HepG2 (cell line): ENCODE measurements at regions not wholly inside any gene's neighbourhood (a gene's known extent, or its start where the extent isn't known, plus 50 kb on each side); places are given as distances from the start of the nearest gene placed in this dataset.

Experiments
- ATAC-seq: fragments of 200-7000 bp; cut with Tn5 transposase; 3 replicates; pipeline ENCODE4 v1.9.1; 2020; ENCODE audit warnings: mild to moderate bottlenecking, moderate library complexity
- BruUV-seq: library from RNA; stranded (reverse); fragments of 400-500 nt; replicated peaks from 2 replicates; lab custom pipeline; 2021; lab: Mats Ljungman, UMichigan
- CTCF ChIA-PET: fragments of 300-600 bp; formaldehyde crosslinking; extraction: SDS; loops from one replicate; lab custom pipeline; 2021; ENCODE audit warnings: low total read pairs, inconsistent platforms, low intra/inter-chr PET ratio; lab: Yijun Ruan, JAX
- POLR2A ChIA-PET: fragments of 350-600 bp; sonication (Branson Sonifier 250); formaldehyde crosslinking; loops from one replicate; lab custom pipeline; 2020; ENCODE audit warnings: antibody characterized with exemption, inconsistent platforms; lab: Yijun Ruan, JAX
- DNase-seq: peaks from one replicate; pipeline ENCODE4 v3.0.0-alpha.2; 2015; ENCODE audit warnings: low spot score
- FAIRE-seq: peaks from 3 replicates; lab custom pipeline; 2011; peaks lifted over from hg19 to GRCh38; lab: Jason Lieb, UNC
- H2AFZ ChIP-seq: one replicate; pipeline ENCODE4 v1.6.1; 2011; ENCODE audit warnings: low read length, inconsistent platforms
- H3K27ac ChIP-seq: fragments of 300-600 bp; 3 replicates; pipeline ENCODE4 v1.8.0; 2011; ENCODE audit warnings: mixed run types, mild to moderate bottlenecking, mixed read lengths, low read length, inconsistent platforms; ENCODE audit not compliant: insufficient read depth; ENCODE audit errors: extremely low read length
- H3K27me3 ChIP-seq, 2 experiments: fragments of 200-600 bp in 1 of 2; 2 replicates in 1 of 2; 3 replicates in 1 of 2; pipeline versions ENCODE4 v1.6.0 to v1.8.0; 2011; ENCODE audit warnings: low read length in 2 of 2, mild to moderate bottlenecking in 2 of 2, moderate library complexity in 2 of 2, inconsistent platforms in 1 of 2; ENCODE audit not compliant: insufficient read depth in 2 of 2, control insufficient read depth in 1 of 2
- H3K36me3 ChIP-seq, 2 experiments: fragments of 200-600 bp in 1 of 2; replicated peaks in 1 of 2; 2 replicates in 1 of 2; 3 replicates in 1 of 2; pipeline versions ENCODE4 v1.5.1 to v1.8.0; 2011; ENCODE audit warnings: low read length in 2 of 2, inconsistent platforms in 1 of 2; ENCODE audit not compliant: insufficient read depth in 2 of 2, control insufficient read depth in 1 of 2
- H3K4me1 ChIP-seq: 2 replicates; pipeline ENCODE4 v1.5.1; 2012; ENCODE audit warnings: low read length, inconsistent platforms; ENCODE audit not compliant: insufficient read depth
- H3K4me2 ChIP-seq: 2 replicates; pipeline ENCODE4 v1.6.0; 2011; ENCODE audit warnings: low read depth, low read length, inconsistent platforms
- H3K4me3 ChIP-seq, 3 experiments: fragments of 200-600 bp in 1 of 3; sonication (generic), shearing (Covaris generic) in 1 of 3; replicated peaks in 1 of 3; 2 replicates each; pipeline ENCODE4 v1.5.1; 2011 to 2016; ENCODE audit warnings: low read length in 3 of 3, inconsistent platforms in 2 of 3, low read depth in 2 of 3, mild to moderate bottlenecking in 2 of 3, control low read depth in 1 of 3, mixed read lengths in 1 of 3; ENCODE audit not compliant: insufficient read depth in 1 of 3
- H3K79me2 ChIP-seq: one replicate; pipeline ENCODE4 v1.6.1; 2011; ENCODE audit warnings: low read length, inconsistent platforms; ENCODE audit not compliant: insufficient read depth
- H3K9ac ChIP-seq: 2 replicates; pipeline ENCODE4 v1.6.0; 2011; ENCODE audit warnings: mild to moderate bottlenecking, low read depth, low read length, inconsistent platforms; ENCODE audit not compliant: insufficient read depth
- H3K9me3 ChIP-seq: 2 replicates; pipeline ENCODE4 v1.5.1; 2012; ENCODE audit warnings: mild to moderate bottlenecking, low read length
- H4K20me1 ChIP-seq: 2 replicates; pipeline ENCODE4 v1.6.0; 2011; ENCODE audit warnings: inconsistent platforms, mild to moderate bottlenecking, low read length, moderate library complexity; ENCODE audit not compliant: insufficient read depth
- MATR3 ChIP-seq: sonication (generic); formaldehyde crosslinking; IDR thresholded peaks from 2 replicates; pipeline ENCODE4 v1.4.0; 2020; ENCODE audit warnings: missing genetic modification reagents
- MLLT10 ChIP-seq: sonication (generic); formaldehyde crosslinking; IDR thresholded peaks from 2 replicates; pipeline ENCODE4 v1.4.0; 2020; ENCODE audit warnings: missing genetic modification reagents
- NFYB ChIP-seq: sonication (generic); formaldehyde crosslinking; IDR thresholded peaks from 2 replicates; pipeline ENCODE4 v1.4.0; 2020; ENCODE audit warnings: missing genetic modification reagents
- NR2C2 ChIP-seq: sonication (generic); formaldehyde crosslinking; IDR thresholded peaks from 2 replicates; pipeline ENCODE4 v1.4.0; 2020; ENCODE audit warnings: missing genetic modification reagents, mild to moderate bottlenecking, moderate library complexity, borderline replicate concordance
- RBFOX2 ChIP-seq: fragments of 200-400 bp; formaldehyde crosslinking; IDR thresholded peaks from 2 replicates; pipeline ENCODE4 v1.6.1; 2017; ENCODE audit warnings: low read depth, mild to moderate bottlenecking, low read length
- ZNF205 ChIP-seq: IDR thresholded peaks from 2 replicates; pipeline ENCODE4 v1.6.1; 2018; ENCODE audit warnings: missing biosample characterization, missing genetic modification reagents
- ZNF3 ChIP-seq: IDR thresholded peaks from 2 replicates; pipeline ENCODE4 v1.7.0; 2017; ENCODE audit warnings: inconsistent platforms
- ZNF329 ChIP-seq: sonication (generic); formaldehyde crosslinking; IDR thresholded peaks from 2 replicates; pipeline ENCODE4 v1.9.0; 2021; ENCODE audit warnings: low read depth, mild to moderate bottlenecking, missing genetic modification reagents
- ZNF589 ChIP-seq: sonication (generic); formaldehyde crosslinking; conservative IDR thresholded peaks from 2 replicates; pipeline ENCODE4 v1.8.0; 2022; ENCODE audit warnings: mild to moderate bottlenecking, moderate library complexity, missing genetic modification reagents
- ZSCAN20 ChIP-seq: sonication (generic); formaldehyde crosslinking; IDR thresholded peaks from 2 replicates; pipeline ENCODE4 v1.4.0; 2020; ENCODE audit warnings: missing genetic modification reagents, mild to moderate bottlenecking, borderline replicate concordance
- WGBS: methylation state at CpG from one replicate; pipeline ENCODE4 v1.1.6; 2017; ENCODE audit warnings: low lambda C conversion rate; 5-methylcytosine and 5-hydroxymethylcytosine counted together
- in situ Hi-C: cut with HindIII; loops from 2 replicates; pipeline ENCODE4 v1.10.0; 2017; ENCODE audit warnings: low pct_unique_long_range_greater_than_20kb; ENCODE audit not compliant: extremely low pct_ligation_motif_present
- intact Hi-C: fragments of 100-400 bp; cut with micrococcal nuclease; formaldehyde crosslinking; loops from one replicate; pipeline ENCODE4 v1.10.0; 2022; ENCODE audit not compliant: unreplicated experiment
- TF ChIP-seq, protein P1 (sequence below): sonication (generic); formaldehyde crosslinking; IDR thresholded peaks from 2 replicates; pipeline ENCODE4 v1.4.0; 2020; ENCODE audit warnings: mild to moderate bottlenecking, missing genetic modification reagents
- TF ChIP-seq, protein P2 (sequence below): sonication (generic); formaldehyde crosslinking; IDR thresholded peaks from 2 replicates; pipeline ENCODE4 v1.5.1; 2020; ENCODE audit warnings: missing genetic modification reagents, mild to moderate bottlenecking, borderline replicate concordance
- TF ChIP-seq, protein P3 (sequence below): sonication (generic); formaldehyde crosslinking; IDR thresholded peaks from 2 replicates; pipeline ENCODE4 v1.4.0; 2020; ENCODE audit warnings: missing genetic modification reagents
- TF ChIP-seq, protein P4 (sequence below): conservative IDR thresholded peaks from 2 replicates; pipeline ENCODE4 v1.6.1; 2018; ENCODE audit warnings: missing genetic modification reagents

DNA sequence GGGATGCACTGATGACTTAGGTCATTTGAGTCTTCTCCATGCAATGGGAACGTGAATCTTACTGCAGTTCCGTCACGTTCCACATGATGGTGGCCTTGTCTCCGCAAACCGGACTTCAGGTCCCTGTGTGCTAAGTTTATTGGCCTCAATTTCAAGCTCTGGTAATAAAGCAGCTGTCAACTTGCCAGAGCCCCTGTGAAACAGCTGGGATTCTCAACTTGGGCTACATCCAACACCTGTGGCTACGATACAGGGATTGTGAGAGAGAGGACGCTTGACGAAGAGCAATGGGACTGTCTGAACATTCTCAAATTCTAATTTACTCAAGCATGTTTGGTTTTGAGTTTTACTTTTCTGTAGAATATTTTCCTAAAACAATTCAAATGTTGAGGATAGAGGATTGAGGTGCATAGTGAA lies 174.2 kb downstream of the PTN start (continued):
- TF ChIP-seq, protein P1, sequence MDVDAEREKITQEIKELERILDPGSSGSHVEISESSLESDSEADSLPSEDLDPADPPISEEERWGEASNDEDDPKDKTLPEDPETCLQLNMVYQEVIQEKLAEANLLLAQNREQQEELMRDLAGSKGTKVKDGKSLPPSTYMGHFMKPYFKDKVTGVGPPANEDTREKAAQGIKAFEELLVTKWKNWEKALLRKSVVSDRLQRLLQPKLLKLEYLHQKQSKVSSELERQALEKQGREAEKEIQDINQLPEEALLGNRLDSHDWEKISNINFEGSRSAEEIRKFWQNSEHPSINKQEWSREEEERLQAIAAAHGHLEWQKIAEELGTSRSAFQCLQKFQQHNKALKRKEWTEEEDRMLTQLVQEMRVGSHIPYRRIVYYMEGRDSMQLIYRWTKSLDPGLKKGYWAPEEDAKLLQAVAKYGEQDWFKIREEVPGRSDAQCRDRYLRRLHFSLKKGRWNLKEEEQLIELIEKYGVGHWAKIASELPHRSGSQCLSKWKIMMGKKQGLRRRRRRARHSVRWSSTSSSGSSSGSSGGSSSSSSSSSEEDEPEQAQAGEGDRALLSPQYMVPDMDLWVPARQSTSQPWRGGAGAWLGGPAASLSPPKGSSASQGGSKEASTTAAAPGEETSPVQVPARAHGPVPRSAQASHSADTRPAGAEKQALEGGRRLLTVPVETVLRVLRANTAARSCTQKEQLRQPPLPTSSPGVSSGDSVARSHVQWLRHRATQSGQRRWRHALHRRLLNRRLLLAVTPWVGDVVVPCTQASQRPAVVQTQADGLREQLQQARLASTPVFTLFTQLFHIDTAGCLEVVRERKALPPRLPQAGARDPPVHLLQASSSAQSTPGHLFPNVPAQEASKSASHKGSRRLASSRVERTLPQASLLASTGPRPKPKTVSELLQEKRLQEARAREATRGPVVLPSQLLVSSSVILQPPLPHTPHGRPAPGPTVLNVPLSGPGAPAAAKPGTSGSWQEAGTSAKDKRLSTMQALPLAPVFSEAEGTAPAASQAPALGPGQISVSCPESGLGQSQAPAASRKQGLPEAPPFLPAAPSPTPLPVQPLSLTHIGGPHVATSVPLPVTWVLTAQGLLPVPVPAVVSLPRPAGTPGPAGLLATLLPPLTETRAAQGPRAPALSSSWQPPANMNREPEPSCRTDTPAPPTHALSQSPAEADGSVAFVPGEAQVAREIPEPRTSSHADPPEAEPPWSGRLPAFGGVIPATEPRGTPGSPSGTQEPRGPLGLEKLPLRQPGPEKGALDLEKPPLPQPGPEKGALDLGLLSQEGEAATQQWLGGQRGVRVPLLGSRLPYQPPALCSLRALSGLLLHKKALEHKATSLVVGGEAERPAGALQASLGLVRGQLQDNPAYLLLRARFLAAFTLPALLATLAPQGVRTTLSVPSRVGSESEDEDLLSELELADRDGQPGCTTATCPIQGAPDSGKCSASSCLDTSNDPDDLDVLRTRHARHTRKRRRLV (CRISPR knock-in tag): no peak
- TF ChIP-seq MLLT10 (CRISPR knock-in tag) (no peak), ZNF3 (CRISPR knock-in tag) (no peak), ZSCAN20 (CRISPR knock-in tag) (no peak), ZNF589 (CRISPR knock-in tag) (no peak), MATR3 (CRISPR knock-in tag) (no peak), NR2C2 (CRISPR knock-in tag) (no peak)

DNA sequence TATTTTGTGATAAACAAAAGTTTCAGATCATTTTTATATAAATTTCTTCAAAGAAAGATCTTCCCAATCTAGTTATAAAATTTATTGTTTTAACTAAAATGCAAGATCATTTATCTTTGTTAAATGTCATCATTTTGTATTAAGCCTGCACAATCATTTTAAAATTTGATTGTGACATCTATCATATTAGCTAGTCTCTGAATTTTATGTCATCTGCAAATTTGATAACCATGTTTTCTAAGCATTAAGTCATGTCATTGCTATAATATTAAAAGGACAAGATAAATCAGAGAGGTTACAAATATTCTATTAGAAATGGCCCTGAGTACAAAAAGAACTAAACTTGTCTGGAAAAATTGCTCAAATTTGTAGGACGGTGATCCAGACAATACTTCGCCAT lies 175.9 kb downstream of the PTN start:
- in situ Hi-C loops: loop anchor here (10.0 kb wide), 2 partner anchors 287 to 407 kb away; no protein-coding TSS in a partner anchor
- 37% methylated on average over 2 of the region's 2 CpGs for WGBS
- Histone ChIP-seq H3K4me1 (no peaks in the 10 kb centered on the region), H4K20me1 (no peaks in the 10 kb centered on the region), H3K27ac (no peak overlapping the region), H3K27me3 (peaks cover 0 to 5% of the 10 kb centered on the region in 2 experiments; a peak in 1 of 5 replicates), H3K36me3 (no peaks in the 10 kb centered on the region), H2AFZ (no peak overlapping the region), H3K4me2 (no peak overlapping the region), H3K9ac (no peak overlapping the region), H3K4me3 (no peak overlapping the region), H3K79me2 (no peaks in the 10 kb centered on the region), H3K9me3 (no peaks in the 10 kb centered on the region)
- no peak for DNase-seq
- ChIA-PET CTCF (no interaction called here), POLR2A (no interaction called here)
- no TSS peak for BruUV-seq
- no peak for ATAC-seq
- intact Hi-C loops: no loop called here
- no peak for FAIRE-seq
- TF ChIP-seq ZNF205 (no peak), NFYB (no peak), ZNF329 (CRISPR knock-in tag) (no peak), RBFOX2 (no peak)
- TF ChIP-seq, protein P2, sequence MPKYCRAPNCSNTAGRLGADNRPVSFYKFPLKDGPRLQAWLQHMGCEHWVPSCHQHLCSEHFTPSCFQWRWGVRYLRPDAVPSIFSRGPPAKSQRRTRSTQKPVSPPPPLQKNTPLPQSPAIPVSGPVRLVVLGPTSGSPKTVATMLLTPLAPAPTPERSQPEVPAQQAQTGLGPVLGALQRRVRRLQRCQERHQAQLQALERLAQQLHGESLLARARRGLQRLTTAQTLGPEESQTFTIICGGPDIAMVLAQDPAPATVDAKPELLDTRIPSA (CRISPR knock-in tag): no peak
- TF ChIP-seq, protein P3, sequence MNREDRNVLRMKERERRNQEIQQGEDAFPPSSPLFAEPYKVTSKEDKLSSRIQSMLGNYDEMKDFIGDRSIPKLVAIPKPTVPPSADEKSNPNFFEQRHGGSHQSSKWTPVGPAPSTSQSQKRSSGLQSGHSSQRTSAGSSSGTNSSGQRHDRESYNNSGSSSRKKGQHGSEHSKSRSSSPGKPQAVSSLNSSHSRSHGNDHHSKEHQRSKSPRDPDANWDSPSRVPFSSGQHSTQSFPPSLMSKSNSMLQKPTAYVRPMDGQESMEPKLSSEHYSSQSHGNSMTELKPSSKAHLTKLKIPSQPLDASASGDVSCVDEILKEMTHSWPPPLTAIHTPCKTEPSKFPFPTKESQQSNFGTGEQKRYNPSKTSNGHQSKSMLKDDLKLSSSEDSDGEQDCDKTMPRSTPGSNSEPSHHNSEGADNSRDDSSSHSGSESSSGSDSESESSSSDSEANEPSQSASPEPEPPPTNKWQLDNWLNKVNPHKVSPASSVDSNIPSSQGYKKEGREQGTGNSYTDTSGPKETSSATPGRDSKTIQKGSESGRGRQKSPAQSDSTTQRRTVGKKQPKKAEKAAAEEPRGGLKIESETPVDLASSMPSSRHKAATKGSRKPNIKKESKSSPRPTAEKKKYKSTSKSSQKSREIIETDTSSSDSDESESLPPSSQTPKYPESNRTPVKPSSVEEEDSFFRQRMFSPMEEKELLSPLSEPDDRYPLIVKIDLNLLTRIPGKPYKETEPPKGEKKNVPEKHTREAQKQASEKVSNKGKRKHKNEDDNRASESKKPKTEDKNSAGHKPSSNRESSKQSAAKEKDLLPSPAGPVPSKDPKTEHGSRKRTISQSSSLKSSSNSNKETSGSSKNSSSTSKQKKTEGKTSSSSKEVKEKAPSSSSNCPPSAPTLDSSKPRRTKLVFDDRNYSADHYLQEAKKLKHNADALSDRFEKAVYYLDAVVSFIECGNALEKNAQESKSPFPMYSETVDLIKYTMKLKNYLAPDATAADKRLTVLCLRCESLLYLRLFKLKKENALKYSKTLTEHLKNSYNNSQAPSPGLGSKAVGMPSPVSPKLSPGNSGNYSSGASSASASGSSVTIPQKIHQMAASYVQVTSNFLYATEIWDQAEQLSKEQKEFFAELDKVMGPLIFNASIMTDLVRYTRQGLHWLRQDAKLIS (CRISPR knock-in tag): no peak
- TF ChIP-seq, protein P4, sequence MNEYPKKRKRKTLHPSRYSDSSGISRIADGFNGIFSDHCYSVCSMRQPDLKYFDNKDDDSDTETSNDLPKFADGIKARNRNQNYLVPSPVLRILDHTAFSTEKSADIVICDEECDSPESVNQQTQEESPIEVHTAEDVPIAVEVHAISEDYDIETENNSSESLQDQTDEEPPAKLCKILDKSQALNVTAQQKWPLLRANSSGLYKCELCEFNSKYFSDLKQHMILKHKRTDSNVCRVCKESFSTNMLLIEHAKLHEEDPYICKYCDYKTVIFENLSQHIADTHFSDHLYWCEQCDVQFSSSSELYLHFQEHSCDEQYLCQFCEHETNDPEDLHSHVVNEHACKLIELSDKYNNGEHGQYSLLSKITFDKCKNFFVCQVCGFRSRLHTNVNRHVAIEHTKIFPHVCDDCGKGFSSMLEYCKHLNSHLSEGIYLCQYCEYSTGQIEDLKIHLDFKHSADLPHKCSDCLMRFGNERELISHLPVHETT (CRISPR knock-in tag): no peak
